Endothelial cell of umbilical vein (primary cell): ENCODE measurements at regions not wholly inside any gene's neighbourhood (a gene's known extent, or its start where the extent isn't known, plus 50 kb on each side); places are given as distances from the start of the nearest gene placed in this dataset.
A peak's percentile ranks its signal among the peaks of the same experiment; 100 is the strongest.

Experiments used
- BruUV-seq: library from RNA; stranded (reverse); fragments of 400-500 nt; replicated peaks from 2 replicates; lab custom pipeline; 2021; lab: Mats Ljungman, UMichigan
- CTCF ChIA-PET: fragments of 300-600, 350-600 bp; sonication (Branson Sonifier 250); formaldehyde crosslinking; loops from one replicate; lab custom pipeline; 2021; ENCODE audit warnings: antibody characterized with exemption, inconsistent platforms; lab: Charles Lee
- POLR2A ChIA-PET: fragments of 300-600, 350-600 bp; sonication (Branson Sonifier 250); formaldehyde crosslinking; loops from one replicate; lab custom pipeline; 2021; ENCODE audit warnings: antibody characterized with exemption, inconsistent platforms; lab: Charles Lee
- DNase-seq: peaks from one replicate; pipeline ENCODE4 v3.0.0-alpha.2; 2011; ENCODE audit warnings: low read depth, low spot score
- FAIRE-seq: peaks from 2 replicates; lab custom pipeline; 2011; peaks lifted over from hg19 to GRCh38; lab: Jason Lieb, UNC
- H2AFZ ChIP-seq: 2 replicates; pipeline ENCODE4 v1.6.0; 2012; ENCODE audit warnings: low read depth, low read length, control low read depth, inconsistent platforms
- H3K27ac ChIP-seq: 2 replicates; pipeline ENCODE4 v1.5.1; 2011; ENCODE audit warnings: low read depth, mild to moderate bottlenecking, control low read depth, low read length, moderate library complexity; ENCODE audit not compliant: insufficient read depth
- H3K27me3 ChIP-seq, 2 experiments: 2 replicates each; pipeline versions ENCODE4 v1.6.0 to v1.6.1; 2011; ENCODE audit warnings: low read length in 2 of 2, mixed read lengths in 1 of 2; ENCODE audit not compliant: control insufficient read depth in 2 of 2, insufficient read depth in 2 of 2
- H3K36me3 ChIP-seq, 2 experiments: 2 replicates in 1 of 2; 3 replicates in 1 of 2; pipeline ENCODE4 v1.5.1; 2011; ENCODE audit warnings: low read length in 2 of 2, mild to moderate bottlenecking in 1 of 2, moderate library complexity in 1 of 2; ENCODE audit not compliant: control insufficient read depth in 2 of 2, insufficient read depth in 2 of 2; ENCODE audit errors: extremely low read depth in 1 of 2
- H3K4me1 ChIP-seq: 3 replicates; pipeline ENCODE4 v1.5.1; 2011; ENCODE audit warnings: mild to moderate bottlenecking, low read length; ENCODE audit not compliant: control insufficient read depth, insufficient read depth; ENCODE audit errors: extremely low read depth
- H3K4me2 ChIP-seq: 2 replicates; pipeline ENCODE4 v1.6.1; 2011; ENCODE audit warnings: low read length, control low read depth, mixed read lengths; ENCODE audit not compliant: insufficient read depth
- H3K4me3 ChIP-seq, 3 experiments: fragments of 200-600 bp in 1 of 3; sonication (generic), shearing (Covaris generic) in 1 of 3; replicated peaks in 1 of 3; 2 replicates each; pipeline ENCODE4 v1.5.1; 2011 to 2016; ENCODE audit warnings: control low read depth in 3 of 3, low read length in 3 of 3, mild to moderate bottlenecking in 2 of 3, inconsistent platforms in 1 of 3, low read depth in 1 of 3, moderate library complexity in 1 of 3; ENCODE audit not compliant: insufficient read depth in 1 of 3
- H3K79me2 ChIP-seq: 2 replicates; pipeline ENCODE4 v1.6.0; 2012; ENCODE audit warnings: low read length, inconsistent platforms; ENCODE audit not compliant: control insufficient read depth, insufficient read depth
- H3K9ac ChIP-seq: replicated peaks from 2 replicates; pipeline ENCODE3; 2011; ENCODE audit warnings: low read length, control low read depth; ENCODE audit not compliant: insufficient read depth; ENCODE audit errors: extremely low read depth
- H3K9me1 ChIP-seq: replicated peaks from 3 replicates; pipeline ENCODE4 v1.6.0; 2011; ENCODE audit warnings: mild to moderate bottlenecking, low read length; ENCODE audit not compliant: control insufficient read depth, insufficient read depth; ENCODE audit errors: extremely low read depth
- H3K9me3 ChIP-seq: replicated peaks from 2 replicates; pipeline ENCODE4 v1.5.1; 2012; ENCODE audit warnings: low read length, inconsistent platforms; ENCODE audit not compliant: control insufficient read depth, insufficient read depth
- H4K20me1 ChIP-seq: replicated peaks from 2 replicates; pipeline ENCODE3; 2011; ENCODE audit warnings: mild to moderate bottlenecking, low read length; ENCODE audit not compliant: control insufficient read depth, insufficient read depth; ENCODE audit errors: extremely low read depth
- CTCF ChIP-seq, 2 donors: IDR thresholded peaks; 1 replicate in 1 of 2; 2 replicates in 1 of 2; pipeline ENCODE4 v1.5.1; 2011; ENCODE audit warnings: low read length in 2 of 2, mild to moderate bottlenecking in 2 of 2, moderate library complexity in 2 of 2, control low read depth in 1 of 2, inconsistent platforms in 1 of 2, low read depth in 1 of 2; ENCODE audit not compliant: insufficient read depth in 1 of 2; ENCODE audit errors: extremely low read depth in 1 of 2
- FOS ChIP-seq: IDR thresholded peaks from 2 replicates; pipeline ENCODE4 v1.6.1; 2011; ENCODE audit warnings: mild to moderate bottlenecking, low read length, moderate library complexity, borderline replicate concordance; ENCODE audit not compliant: insufficient read depth
- JUN ChIP-seq: IDR thresholded peaks from 2 replicates; pipeline ENCODE4 v1.6.1; 2011; ENCODE audit warnings: borderline replicate concordance, low read depth; ENCODE audit not compliant: insufficient read length, insufficient read depth
- MYC ChIP-seq: IDR thresholded peaks from one replicate; pipeline ENCODE4 v1.6.1; 2011; ENCODE audit warnings: mild to moderate bottlenecking, low read depth, low read length
- POLR2AphosphoS5 ChIP-seq: IDR thresholded peaks from 2 replicates; pipeline ENCODE4 v1.6.1; 2012; ENCODE audit warnings: low read depth, mild to moderate bottlenecking, control low read depth, low read length, moderate library complexity; ENCODE audit not compliant: insufficient read depth
- dilution Hi-C: fragments of 300-500 bp; cut with MboI; formaldehyde crosslinking; loops from one replicate; pipeline ENCODE4 v1.15.0; 2019; ENCODE audit warnings: low sequenced_read_pairs; ENCODE audit not compliant: extremely low pct_ligation_motif_present
- intact Hi-C: fragments of 100-400 bp; cut with micrococcal nuclease; formaldehyde crosslinking; loops from one replicate; pipeline ENCODE4 v1.10.0; 2022

- dilution Hi-C loops, result no loop called here
- Histone ChIP-seq H3K9ac (no peak overlapping the region), H2AFZ (peak overlapping the region; percentile 41), H3K9me1 (no peaks in the 10 kb centered on the region), H3K9me3 (no peaks in the 10 kb centered on the region), H3K79me2 (no peaks in the 10 kb centered on the region), H3K27me3 (no peaks in the 10 kb centered on the region), H3K4me1 (no peaks in the 10 kb centered on the region), H3K36me3 (no peaks in the 10 kb centered on the region), H4K20me1 (no peaks in the 10 kb centered on the region), H3K27ac (no peak overlapping the region), H3K4me2 (peak overlapping the region; percentile 47), H3K4me3 (peak overlapping the region in 2 of 3 experiments; percentile 7 to 61)
- FAIRE-seq (peak; percentile 80), DNase-seq (peak; percentile 53)
- TF ChIP-seq POLR2AphosphoS5, result no peak
- no peak for TF ChIP-seq FOS
- no peak for TF ChIP-seq MYC
- TF ChIP-seq CTCF (IDR thresholded peaks at IDR 0.05; ENCODE audit: extremely low read depth in 1 of 2, insufficient read depth in 1 of 2, low read depth in 1 of 2, low read length in 2 of 2), result peak; percentile 36 to 37
- no peak for TF ChIP-seq JUN
- ChIA-PET CTCF (interaction anchor here (0.8 to 1.8 kb wide), 11 partner anchors 9 to 1088 kb away, joined by 3 to 7 read pairs (median 4); a partner anchor contains a TSS), POLR2A (no interaction called here)
- intact Hi-C loops, result loop anchor here (2.0 to 5.0 kb wide), 2 partner anchors 42 to 64 kb away; no protein-coding TSS in a partner anchor
- no TSS peak for BruUV-seq
Measured at GRCh38 chr6:28606424-28607391, 81.0 kb downstream of the GPX5 start.
